ENCODE measurements at regions not wholly inside any gene's neighbourhood (a gene's known extent, or its start where the extent isn't known, plus 50 kb on each side); places are given as distances from the start of the nearest gene placed in this dataset.

DNA sequence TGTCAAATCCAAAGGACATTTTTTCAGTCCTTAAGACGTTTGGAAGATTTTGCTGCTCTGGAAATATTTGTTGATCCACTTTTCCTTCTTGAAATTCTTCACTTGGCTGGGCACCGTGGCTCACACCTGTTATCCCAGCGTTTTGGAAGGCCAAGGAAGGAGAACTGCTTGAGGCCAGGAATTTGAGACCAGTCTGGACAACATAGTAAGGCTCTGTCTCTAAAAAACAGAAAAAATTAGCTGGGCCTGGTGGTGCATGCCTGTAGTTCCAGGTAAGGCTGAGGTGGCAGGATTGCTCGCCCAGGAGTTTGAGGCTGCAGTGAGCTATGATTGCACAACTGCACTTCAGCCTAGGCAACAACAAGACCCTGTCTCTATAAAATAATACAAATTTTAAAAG is 173.9 kb upstream of the MITF start:
- H3K4me3 ChIP-seq (ENCODE audit: low read depth, low read length) = no peak overlapping the region
- H3K27me3 ChIP-seq (ENCODE audit: control insufficient read depth, insufficient read depth, low read length) = no peaks in the 10 kb centered on the region
- H3K36me3 ChIP-seq (ENCODE audit: control insufficient read depth, insufficient read depth, low read length) = no peaks in the 10 kb centered on the region
- ChIA-PET POLR2A (no interaction called here), CTCF (no interaction called here)
- TF ChIP-seq, protein P1, sequence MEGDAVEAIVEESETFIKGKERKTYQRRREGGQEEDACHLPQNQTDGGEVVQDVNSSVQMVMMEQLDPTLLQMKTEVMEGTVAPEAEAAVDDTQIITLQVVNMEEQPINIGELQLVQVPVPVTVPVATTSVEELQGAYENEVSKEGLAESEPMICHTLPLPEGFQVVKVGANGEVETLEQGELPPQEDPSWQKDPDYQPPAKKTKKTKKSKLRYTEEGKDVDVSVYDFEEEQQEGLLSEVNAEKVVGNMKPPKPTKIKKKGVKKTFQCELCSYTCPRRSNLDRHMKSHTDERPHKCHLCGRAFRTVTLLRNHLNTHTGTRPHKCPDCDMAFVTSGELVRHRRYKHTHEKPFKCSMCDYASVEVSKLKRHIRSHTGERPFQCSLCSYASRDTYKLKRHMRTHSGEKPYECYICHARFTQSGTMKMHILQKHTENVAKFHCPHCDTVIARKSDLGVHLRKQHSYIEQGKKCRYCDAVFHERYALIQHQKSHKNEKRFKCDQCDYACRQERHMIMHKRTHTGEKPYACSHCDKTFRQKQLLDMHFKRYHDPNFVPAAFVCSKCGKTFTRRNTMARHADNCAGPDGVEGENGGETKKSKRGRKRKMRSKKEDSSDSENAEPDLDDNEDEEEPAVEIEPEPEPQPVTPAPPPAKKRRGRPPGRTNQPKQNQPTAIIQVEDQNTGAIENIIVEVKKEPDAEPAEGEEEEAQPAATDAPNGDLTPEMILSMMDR (IDR thresholded peaks at IDR 0.05; ENCODE audit: insufficient read depth, low read depth, low read length) = no peak
- no peak for DNase-seq (ENCODE audit: low read depth)

DNA sequence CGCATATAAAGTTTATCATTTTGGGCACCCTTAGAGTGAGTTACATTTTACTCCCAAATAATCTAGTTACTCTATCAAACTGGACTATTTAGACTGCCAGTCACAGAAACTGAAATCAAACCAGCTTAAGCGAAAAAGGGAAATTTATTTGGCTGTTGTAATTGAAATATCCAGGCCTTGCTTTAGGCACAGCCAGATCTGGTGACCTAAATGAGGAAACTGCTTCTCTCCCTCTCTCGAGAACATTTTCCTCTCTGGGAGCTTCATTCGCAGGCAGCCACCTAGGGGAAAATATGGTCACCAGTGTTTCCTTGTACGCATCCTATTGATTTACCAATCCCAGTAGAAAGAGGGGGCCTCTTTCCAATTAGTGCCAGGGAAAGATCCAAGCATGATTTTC is 175.3 kb upstream of the MITF start:
- Histone ChIP-seq H3K27me3 (ENCODE audit: control insufficient read depth, insufficient read depth, low read length) (no peaks in the 10 kb centered on the region), H3K4me3 (ENCODE audit: low read depth, low read length) (no peak overlapping the region), H3K36me3 (ENCODE audit: control insufficient read depth, insufficient read depth, low read length) (no peaks in the 10 kb centered on the region)
- POLR2A ChIA-PET = no interaction called here
- TF ChIP-seq, protein P1 (IDR thresholded peaks at IDR 0.05; ENCODE audit: insufficient read depth, low read depth, low read length) = no peak
- CTCF ChIA-PET = no interaction called here
- DNase-seq (ENCODE audit: low read depth) = no peak

DNA sequence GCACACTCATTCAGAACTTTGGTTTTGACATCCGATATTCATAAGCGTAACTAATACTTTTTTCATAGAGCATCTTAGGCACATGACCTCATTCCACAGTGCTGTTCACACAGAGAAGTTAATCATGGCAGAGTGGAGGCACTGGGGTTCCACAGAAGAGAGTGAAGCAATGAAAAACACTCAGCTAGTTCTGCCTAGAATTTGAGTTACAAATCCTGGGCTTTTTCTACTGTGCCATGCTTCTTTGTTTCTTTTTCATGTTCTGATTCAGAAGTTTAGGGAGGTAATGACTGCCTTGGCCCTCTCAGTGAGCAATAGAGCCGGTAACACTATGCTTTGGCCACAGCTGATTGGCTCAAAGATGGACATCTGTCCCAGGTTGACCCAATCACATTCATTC is 176.1 kb upstream of the MITF start:
- POLR2A ChIA-PET = no interaction called here
- H3K27me3 ChIP-seq (ENCODE audit: control insufficient read depth, insufficient read depth, low read length) = no peaks in the 10 kb centered on the region
- no peak for DNase-seq (ENCODE audit: low read depth)
- H3K4me3 ChIP-seq (ENCODE audit: low read depth, low read length) = no peak overlapping the region
- TF ChIP-seq, protein P1 (IDR thresholded peaks at IDR 0.05; ENCODE audit: insufficient read depth, low read depth, low read length) = no peak
- CTCF ChIA-PET = no interaction called here
- H3K36me3 ChIP-seq (ENCODE audit: control insufficient read depth, insufficient read depth, low read length) = no peaks in the 10 kb centered on the region

DNA sequence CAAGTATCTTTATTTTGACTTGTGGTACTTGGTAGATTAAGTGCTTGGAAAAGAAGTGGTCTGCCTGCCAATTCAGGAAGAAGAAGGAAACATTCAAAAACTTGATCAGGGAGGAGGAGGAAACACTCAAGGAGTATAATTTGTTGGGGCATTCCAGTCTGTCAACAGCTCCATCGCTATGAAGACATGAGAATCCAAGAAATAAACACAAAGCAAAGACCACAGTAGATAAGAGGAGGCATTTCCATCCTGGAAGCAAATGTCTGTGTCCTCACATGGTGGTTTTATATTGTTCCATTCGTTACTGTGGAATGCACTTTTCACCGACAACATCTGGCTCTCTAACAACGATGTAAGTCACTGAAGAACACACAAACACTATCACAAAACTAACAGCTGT is 176.1 kb upstream of the FRMD4B start:
- TF ChIP-seq, protein P1 (IDR thresholded peaks at IDR 0.05; ENCODE audit: insufficient read depth, low read depth, low read length) = no peak
- ChIA-PET POLR2A (no interaction called here), CTCF (no interaction called here)
- no peaks in the 10 kb centered on the region for H3K36me3 ChIP-seq (ENCODE audit: control insufficient read depth, insufficient read depth, low read length)
- DNase-seq (ENCODE audit: low read depth) = no peak
- no peak overlapping the region for H3K4me3 ChIP-seq (ENCODE audit: low read depth, low read length)
- no peaks in the 10 kb centered on the region for H3K27me3 ChIP-seq (ENCODE audit: control insufficient read depth, insufficient read depth, low read length)

DNA sequence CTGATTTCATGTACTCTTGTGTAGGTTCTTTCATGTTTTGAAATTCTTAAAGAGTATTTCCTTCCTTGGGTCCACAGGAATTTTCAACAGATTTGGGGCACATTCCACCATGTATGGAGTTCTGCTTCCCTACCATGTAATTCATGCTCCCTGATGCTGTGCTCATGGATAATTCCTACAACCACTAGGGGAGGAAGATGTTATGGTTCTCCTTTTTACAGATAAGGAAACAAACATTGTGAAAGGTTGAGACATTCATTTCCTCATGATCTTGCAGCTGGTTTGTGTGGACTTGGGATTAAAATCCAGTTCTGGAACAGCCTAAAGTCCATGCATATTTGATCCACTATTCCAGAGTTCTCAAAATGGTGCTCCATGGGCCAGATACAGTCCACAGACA is 174.9 kb upstream of the FRMD4B start:
- TF ChIP-seq, protein P1 (IDR thresholded peaks at IDR 0.05; ENCODE audit: insufficient read depth, low read depth, low read length) = no peak
- ChIA-PET CTCF (no interaction called here), POLR2A (no interaction called here)
- DNase-seq (ENCODE audit: low read depth) = no peak
- Histone ChIP-seq H3K27me3 (ENCODE audit: control insufficient read depth, insufficient read depth, low read length) (no peaks in the 10 kb centered on the region), H3K36me3 (ENCODE audit: control insufficient read depth, insufficient read depth, low read length) (no peaks in the 10 kb centered on the region), H3K4me3 (ENCODE audit: low read depth, low read length) (no peak overlapping the region)
